Neural progenitor cell (in vitro differentiated cells): ENCODE measurements at regions not wholly inside any gene's neighbourhood (a gene's known extent, or its start where the extent isn't known, plus 50 kb on each side); places are given as distances from the start of the nearest gene placed in this dataset.

ENCODE experiments used
- CTCF ChIP-seq: fragments of 200-600 bp; sonication (generic); IDR thresholded peaks from 2 replicates; pipeline ENCODE4 v1.5.1; 2017; ENCODE audit warnings: antibody characterized with exemption, mild to moderate bottlenecking
- EZH2phosphoT487 ChIP-seq: fragments of 200-600 bp; sonication (generic); IDR thresholded peaks from 2 replicates; pipeline ENCODE4 v1.6.1; 2017; ENCODE audit warnings: antibody characterized with exemption

- TF ChIP-seq EZH2phosphoT487 (no peak), CTCF (no peak)
Measured at GRCh38 chr1:95728841-95729240, 494.8 kb downstream of the RWDD3 start.
